HEK293T (cell line): ENCODE measurements at regions not wholly inside any gene's neighbourhood (a gene's known extent, or its start where the extent isn't known, plus 50 kb on each side); places are given as distances from the start of the nearest gene placed in this dataset.

Experiments
- ARNT ChIP-seq: fragments of 450-650 bp; IDR thresholded peaks from 2 replicates; pipeline ENCODE4 v1.6.1; 2017; ENCODE audit warnings: mild to moderate bottlenecking
- ELF4 ChIP-seq: fragments of 450-650 bp; IDR thresholded peaks from 2 replicates; pipeline ENCODE4 v1.6.1; 2017; ENCODE audit warnings: antibody characterized with exemption
- HDGF ChIP-seq: fragments of 450-650 bp; IDR thresholded peaks from 2 replicates; pipeline ENCODE4 v1.6.1; 2017; ENCODE audit warnings: antibody characterized with exemption, borderline replicate concordance
- SUZ12 ChIP-seq: fragments of 450-650 bp; IDR thresholded peaks from 2 replicates; pipeline ENCODE4 v1.6.1; 2016; ENCODE audit warnings: mild to moderate bottlenecking
- TARDBP ChIP-seq: fragments of 450-650 bp; IDR thresholded peaks from 2 replicates; pipeline ENCODE4 v1.6.1; 2016

DNA sequence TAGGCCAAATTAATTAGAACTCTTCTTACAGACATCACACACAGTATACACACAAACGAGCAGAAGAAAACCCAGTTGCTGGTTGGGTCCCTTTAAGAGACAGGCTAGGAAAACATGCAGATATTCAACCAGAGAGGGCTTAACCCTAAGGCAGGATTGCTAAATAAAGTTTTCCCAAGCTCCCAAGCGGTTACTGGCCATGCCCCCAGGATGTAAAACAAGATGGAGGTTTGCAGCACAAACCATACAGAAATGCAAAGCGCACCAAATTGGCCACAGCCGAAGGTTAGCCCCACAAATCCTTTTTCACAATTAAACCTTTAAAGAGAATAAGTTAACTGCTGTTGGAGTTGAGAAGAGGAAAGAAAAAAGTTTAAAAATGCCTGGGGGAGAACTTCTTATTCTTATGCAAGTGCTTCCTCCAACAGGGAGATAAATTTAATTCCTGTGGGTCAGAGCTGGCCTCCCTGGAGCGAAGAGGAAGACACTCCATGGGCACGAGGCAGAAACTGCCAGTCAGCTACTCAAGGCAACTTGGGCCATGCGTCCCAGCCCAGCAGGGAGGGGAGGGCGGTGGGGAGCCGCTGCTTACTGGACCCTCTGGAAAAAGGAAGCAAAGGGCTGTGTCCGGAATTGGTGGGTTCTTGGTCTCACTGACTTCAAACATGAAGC lies 167.6 kb upstream of the ARSJ start:
- TF ChIP-seq ELF4 (no peak), SUZ12 (no peak), HDGF (no peak), TARDBP (no peak), ARNT (no peak)
